H9 (cell line): ENCODE measurements at regions not wholly inside any gene's neighbourhood (a gene's known extent, or its start where the extent isn't known, plus 50 kb on each side); places are given as distances from the start of the nearest gene placed in this dataset.

Experiments
- DNase-seq: peaks from one replicate; pipeline ENCODE4 v3.0.0-alpha.2; 2017
- H2AFZ ChIP-seq: one replicate; pipeline ENCODE4 v1.6.1; 2013; ENCODE audit warnings: mild to moderate bottlenecking, low read length, control low read depth, moderate library complexity
- H2AK5ac ChIP-seq: 2 replicates; pipeline ENCODE4 v1.6.1; 2013; ENCODE audit warnings: low read length, control low read depth, mixed read lengths; ENCODE audit not compliant: insufficient read length
- H2BK120ac ChIP-seq: one replicate; pipeline ENCODE4 v1.6.1; 2013; ENCODE audit warnings: low read depth, mild to moderate bottlenecking, low read length, control low read depth, inconsistent platforms; ENCODE audit not compliant: poor library complexity, severe bottlenecking
- H2BK12ac ChIP-seq: 2 replicates; pipeline ENCODE4 v1.6.1; 2013; ENCODE audit warnings: low read length, control low read depth, mixed read lengths, low read depth; ENCODE audit not compliant: insufficient read length
- H2BK15ac ChIP-seq: 2 replicates; pipeline ENCODE4 v1.6.1; 2013; ENCODE audit warnings: low read depth, low read length, control low read depth
- H2BK20ac ChIP-seq: one replicate; pipeline ENCODE4 v1.6.1; 2013; ENCODE audit warnings: low read depth, mild to moderate bottlenecking, low read length, control low read depth, inconsistent platforms; ENCODE audit not compliant: poor library complexity, severe bottlenecking
- H2BK5ac ChIP-seq: 2 replicates; pipeline ENCODE4 v1.6.1; 2013; ENCODE audit warnings: low read length, control low read depth, mixed read lengths; ENCODE audit not compliant: insufficient read length
- H3K14ac ChIP-seq: 2 replicates; pipeline ENCODE4 v1.6.1; 2013; ENCODE audit warnings: low read length, control low read depth; ENCODE audit not compliant: insufficient read depth
- H3K18ac ChIP-seq: 2 replicates; pipeline ENCODE4 v1.6.1; 2013; ENCODE audit warnings: low read depth, mild to moderate bottlenecking, mixed read lengths, low read length, control low read depth; ENCODE audit not compliant: insufficient read length
- H3K23ac ChIP-seq: 2 replicates; pipeline ENCODE4 v1.6.1; 2013; ENCODE audit warnings: low read length, control low read depth, mixed read lengths, low read depth; ENCODE audit not compliant: insufficient read length
- H3K23me2 ChIP-seq: 2 replicates; pipeline ENCODE4 v1.6.1; 2013; ENCODE audit warnings: low read depth, mild to moderate bottlenecking, mixed read lengths, low read length, control low read depth; ENCODE audit not compliant: insufficient read length, poor library complexity, severe bottlenecking
- H3K27ac ChIP-seq: 2 replicates; pipeline ENCODE4 v1.5.1; 2013; ENCODE audit warnings: low read length, control low read depth, mixed read lengths, low read depth; ENCODE audit not compliant: insufficient read length
- H3K27me3 ChIP-seq: 2 replicates; pipeline ENCODE4 v1.6.1; 2013; ENCODE audit warnings: low read length, control low read depth, inconsistent platforms; ENCODE audit not compliant: insufficient read depth
- H3K4ac ChIP-seq: 2 replicates; pipeline ENCODE4 v1.6.1; 2013; ENCODE audit warnings: low read depth, mild to moderate bottlenecking, control low read depth, inconsistent platforms, low read length, moderate library complexity
- H3K4me1 ChIP-seq: 2 replicates; pipeline ENCODE4 v1.6.1; 2013; ENCODE audit warnings: low read length, control low read depth, inconsistent platforms; ENCODE audit not compliant: insufficient read depth
- H3K4me2 ChIP-seq: 2 replicates; pipeline ENCODE4 v1.6.1; 2013; ENCODE audit warnings: low read length, control low read depth, mixed read lengths; ENCODE audit not compliant: insufficient read length, insufficient read depth
- H3K56ac ChIP-seq: 2 replicates; pipeline ENCODE4 v1.6.1; 2013; ENCODE audit warnings: low read depth, mild to moderate bottlenecking, mixed read lengths, low read length, control low read depth; ENCODE audit not compliant: insufficient read length
- H3K79me1 ChIP-seq: 2 replicates; pipeline ENCODE4 v1.6.1; 2013; ENCODE audit warnings: low read depth, mild to moderate bottlenecking, moderate library complexity, low read length, control low read depth, inconsistent platforms; ENCODE audit not compliant: insufficient read depth, poor library complexity, severe bottlenecking
- H3K79me2 ChIP-seq: 2 replicates; pipeline ENCODE4 v1.6.1; 2013; ENCODE audit warnings: low read length, control low read depth, inconsistent platforms; ENCODE audit not compliant: insufficient read depth
- H3K9ac ChIP-seq: 2 replicates; pipeline ENCODE4 v1.6.1; 2013; ENCODE audit warnings: low read length, control low read depth, mixed read lengths; ENCODE audit not compliant: insufficient read length; ENCODE audit errors: extremely low read depth
- H3K9me3 ChIP-seq: one replicate; pipeline ENCODE4 v1.6.1; 2013; ENCODE audit warnings: low read depth, low read length, inconsistent platforms; ENCODE audit not compliant: control insufficient read depth
- H3T11ph ChIP-seq: one replicate; pipeline ENCODE4 v1.6.1; 2013; ENCODE audit warnings: mild to moderate bottlenecking, low read length, control low read depth, inconsistent platforms
- H4K20me1 ChIP-seq: one replicate; pipeline ENCODE4 v1.6.1; 2013; ENCODE audit not compliant: control insufficient read depth, insufficient read length, insufficient read depth
- H4K5ac ChIP-seq: 2 replicates; pipeline ENCODE4 v1.6.1; 2013; ENCODE audit warnings: low read depth, mild to moderate bottlenecking, mixed read lengths, low read length, control low read depth; ENCODE audit not compliant: insufficient read length
- H4K8ac ChIP-seq: replicated peaks from 2 replicates; pipeline ENCODE4 v1.6.1; 2013; ENCODE audit warnings: low read length, control low read depth, mixed read lengths, low read depth; ENCODE audit not compliant: insufficient read length
- H4K91ac ChIP-seq: 2 replicates; pipeline ENCODE4 v1.6.1; 2013; ENCODE audit warnings: low read depth, mild to moderate bottlenecking, moderate library complexity, mixed read lengths, low read length, control low read depth; ENCODE audit not compliant: insufficient read length
- H3K27ac Mint-ChIP-seq, 3 experiments: 2 replicates in 2 of 3; 3 replicates in 1 of 3; pipeline ENCODE4 v1.8.0; 2020 to 2021; ENCODE audit warnings: mixed read lengths in 3 of 3, mild to moderate bottlenecking in 1 of 3, moderate library complexity in 1 of 3
- H3K27me3 Mint-ChIP-seq: 2 replicates; pipeline ENCODE4 v1.8.0; 2021; ENCODE audit warnings: low read depth, mild to moderate bottlenecking, moderate library complexity, mixed read lengths
- H3K36me3 Mint-ChIP-seq, 3 experiments: 2 replicates in 2 of 3; 3 replicates in 1 of 3; pipeline ENCODE4 v1.8.0; 2020 to 2021; ENCODE audit warnings: low read depth in 3 of 3, mixed read lengths in 3 of 3; ENCODE audit not compliant: insufficient read depth in 1 of 3
- H3K4me1 Mint-ChIP-seq, 2 experiments: 2 replicates each; pipeline ENCODE4 v1.8.0; 2020; ENCODE audit warnings: mixed read lengths in 2 of 2
- H3K4me3 Mint-ChIP-seq, 2 experiments: 2 replicates in 1 of 2; 3 replicates in 1 of 2; pipeline ENCODE4 v1.8.0; 2020 to 2021; ENCODE audit warnings: mild to moderate bottlenecking in 2 of 2, mixed read lengths in 2 of 2, moderate library complexity in 1 of 2
- H3K9me3 Mint-ChIP-seq, 2 experiments: 2 replicates in 1 of 2; 3 replicates in 1 of 2; pipeline ENCODE4 v1.8.0; 2020; ENCODE audit warnings: mild to moderate bottlenecking in 2 of 2, mixed read lengths in 2 of 2, moderate library complexity in 1 of 2
- CTCF ChIP-seq: fragments of 200-600 bp; sonication (generic); conservative IDR thresholded peaks from 3 replicates; pipeline ENCODE4 v1.8.0; 2021; ENCODE audit warnings: antibody characterized with exemption, mild to moderate bottlenecking
- WGBS: extraction: QIAGEN DNeasy Blood & Tissue Kit; methylation state at CpG from one replicate; pipeline ENCODE4 v1.1.7; 2013; ENCODE audit warnings: missing lambda C conversion rate, low lambda C conversion rate, mixed read lengths; ENCODE audit not compliant: insufficient read length; ENCODE audit errors: extremely low coverage; 5-methylcytosine and 5-hydroxymethylcytosine counted together

DNA sequence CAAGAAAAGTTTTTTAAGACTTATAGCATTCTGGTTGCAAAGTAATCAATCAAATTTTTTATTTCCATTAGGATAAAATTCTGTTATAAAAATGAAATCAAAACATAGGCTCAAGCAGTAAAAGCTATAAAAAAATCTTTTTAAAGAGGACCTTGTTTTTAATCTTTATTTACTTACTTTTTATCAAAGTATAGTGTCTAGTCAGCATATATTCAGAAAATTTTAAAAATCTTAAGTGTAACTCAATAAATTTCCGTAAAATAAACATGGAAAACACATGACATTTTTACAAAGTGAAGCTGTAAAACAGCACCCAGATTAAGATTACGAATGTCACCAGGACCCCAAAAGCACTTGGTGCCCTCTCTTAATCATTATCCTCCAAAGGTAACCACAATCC is 302.4 kb downstream of the TMEM161B start:
- H2BK20ac ChIP-seq, result no peak overlapping the region
- H3K14ac ChIP-seq, result no peak overlapping the region
- no peak overlapping the region for H4K91ac ChIP-seq
- Mint-ChIP-seq H3K27ac (no peak overlapping the region), H3K27me3 (no peaks in the 10 kb centered on the region), H3K4me3 (no peak overlapping the region), H3K36me3 (no peaks in the 10 kb centered on the region), H3K9me3 (no peaks in the 10 kb centered on the region), H3K4me1 (peaks cover 4 to 5% of the 10 kb centered on the region in 2 experiments)
- no peak overlapping the region for H2BK5ac ChIP-seq
- no peaks in the 10 kb centered on the region for H3K27me3 ChIP-seq
- no peak overlapping the region for H2BK120ac ChIP-seq
- no peak overlapping the region for H3K4me2 ChIP-seq
- H3K23me2 ChIP-seq, result no peaks in the 10 kb centered on the region
- H2AFZ ChIP-seq, result no peak overlapping the region
- no peak overlapping the region for H3K4ac ChIP-seq
- H2AK5ac ChIP-seq, result no peak overlapping the region
- no peak overlapping the region for H2BK12ac ChIP-seq
- H3K9me3 ChIP-seq, result no peaks in the 10 kb centered on the region
- H4K20me1 ChIP-seq, result no peaks in the 10 kb centered on the region
- H3K18ac ChIP-seq, result no peak overlapping the region
- no peak overlapping the region for H4K5ac ChIP-seq
- DNase-seq, result no peak
- no peaks in the 10 kb centered on the region for H3K79me2 ChIP-seq
- no CpG with 5 or more reads among the region's 2 CpGs for WGBS
- H3K56ac ChIP-seq, result no peak overlapping the region
- H3K23ac ChIP-seq, result no peak overlapping the region
- no peak overlapping the region for H3T11ph ChIP-seq
- H3K9ac ChIP-seq, result no peak overlapping the region
- H3K27ac ChIP-seq, result no peak overlapping the region
- no peaks in the 10 kb centered on the region for H3K79me1 ChIP-seq
- no peak for TF ChIP-seq CTCF
- H3K4me1 ChIP-seq, result no peaks in the 10 kb centered on the region
- no peak overlapping the region for H2BK15ac ChIP-seq
- no peak overlapping the region for H4K8ac ChIP-seq
